Uterus (tissue), 2 donors: ENCODE measurements at regions not wholly inside any gene's neighbourhood (a gene's known extent, or its start where the extent isn't known, plus 50 kb on each side); places are given as distances from the start of the nearest gene placed in this dataset.

Experiments
- POLR2A ChIP-seq, 2 donors: fragments of 450-650 bp; IDR thresholded peaks; one replicate each; pipeline ENCODE4 v1.6.1; 2016; ENCODE audit warnings: antibody characterized with exemption in 2 of 2, mild to moderate bottlenecking in 1 of 2, moderate library complexity in 1 of 2
- TF ChIP-seq, protein P1 (sequence below), 4 experiments: fragments of 200-600 bp in 2 of 4; fragments of 450-650 bp in 2 of 4; sonication (generic) in 2 of 4; IDR thresholded peaks; one replicate each; pipeline ENCODE4 v1.5.1; 2016 to 2019; ENCODE audit warnings: antibody characterized with exemption in 4 of 4, mild to moderate bottlenecking in 2 of 4, moderate library complexity in 1 of 4

DNA sequence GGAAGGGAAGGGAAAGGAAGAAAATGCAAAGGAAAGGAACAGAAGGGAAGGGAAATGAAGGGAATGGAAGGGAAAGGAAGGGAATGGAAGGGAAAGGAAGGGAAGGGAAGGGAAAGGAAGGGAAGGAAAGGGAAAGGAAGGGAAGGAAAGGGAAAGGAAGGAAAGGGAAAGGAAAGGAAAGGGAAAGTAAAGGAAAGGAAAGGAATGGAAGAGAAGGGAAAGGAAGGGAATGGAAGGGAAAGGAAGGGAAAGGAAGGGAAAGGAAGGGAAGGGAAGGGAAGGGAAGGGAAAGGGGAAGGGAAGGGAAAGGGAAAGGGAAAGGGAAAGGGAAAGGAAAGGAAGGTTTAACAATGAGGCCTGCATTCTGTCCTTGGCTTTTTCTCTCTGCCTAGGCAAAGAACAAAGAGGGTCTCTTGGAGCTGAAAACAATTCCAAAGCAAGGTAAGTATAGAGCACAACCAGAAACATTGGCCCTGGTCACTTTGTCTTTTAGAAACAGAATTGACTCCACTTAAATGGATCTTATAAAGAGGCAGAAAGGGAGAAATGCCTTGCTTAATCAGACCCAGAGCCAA, 525.9 kb upstream of the TMPO start:
- TF ChIP-seq, protein P1, sequence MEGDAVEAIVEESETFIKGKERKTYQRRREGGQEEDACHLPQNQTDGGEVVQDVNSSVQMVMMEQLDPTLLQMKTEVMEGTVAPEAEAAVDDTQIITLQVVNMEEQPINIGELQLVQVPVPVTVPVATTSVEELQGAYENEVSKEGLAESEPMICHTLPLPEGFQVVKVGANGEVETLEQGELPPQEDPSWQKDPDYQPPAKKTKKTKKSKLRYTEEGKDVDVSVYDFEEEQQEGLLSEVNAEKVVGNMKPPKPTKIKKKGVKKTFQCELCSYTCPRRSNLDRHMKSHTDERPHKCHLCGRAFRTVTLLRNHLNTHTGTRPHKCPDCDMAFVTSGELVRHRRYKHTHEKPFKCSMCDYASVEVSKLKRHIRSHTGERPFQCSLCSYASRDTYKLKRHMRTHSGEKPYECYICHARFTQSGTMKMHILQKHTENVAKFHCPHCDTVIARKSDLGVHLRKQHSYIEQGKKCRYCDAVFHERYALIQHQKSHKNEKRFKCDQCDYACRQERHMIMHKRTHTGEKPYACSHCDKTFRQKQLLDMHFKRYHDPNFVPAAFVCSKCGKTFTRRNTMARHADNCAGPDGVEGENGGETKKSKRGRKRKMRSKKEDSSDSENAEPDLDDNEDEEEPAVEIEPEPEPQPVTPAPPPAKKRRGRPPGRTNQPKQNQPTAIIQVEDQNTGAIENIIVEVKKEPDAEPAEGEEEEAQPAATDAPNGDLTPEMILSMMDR (IDR thresholded peaks at IDR 0.05) = no peak
- no peak for TF ChIP-seq POLR2A (IDR thresholded peaks at IDR 0.05)
